Activated effector memory CD4-positive, alpha-beta T cell treated with anti-CD3 and anti-CD28 coated beads, Interleukin-2, amount 50 U/mL, for 16 hours (primary cell): ENCODE measurements at regions not wholly inside any gene's neighbourhood (a gene's known extent, or its start where the extent isn't known, plus 50 kb on each side); places are given as distances from the start of the nearest gene placed in this dataset.

Experiments used
- DNase-seq: peaks from one replicate; pipeline ENCODE4 v3.0.0-alpha.2; 2020

DNA sequence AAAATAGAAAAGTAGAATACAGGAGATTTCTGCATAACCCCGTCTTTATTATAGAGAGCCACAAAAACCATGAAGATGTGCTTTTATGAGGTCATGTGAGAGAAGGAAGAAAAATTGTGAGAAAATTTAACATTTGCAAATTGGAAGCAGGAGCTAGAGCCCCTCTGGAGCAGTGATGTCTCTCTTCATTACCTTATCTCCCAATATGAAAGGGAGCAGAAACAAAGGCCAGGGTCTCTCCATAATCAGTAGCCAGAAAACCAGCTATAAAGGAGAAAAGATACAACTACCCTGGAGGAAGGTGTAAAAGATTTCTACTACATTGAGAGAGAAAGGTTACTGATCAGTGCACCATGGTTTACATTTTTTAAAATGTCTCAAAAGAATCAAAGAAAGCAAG, 53.2 kb upstream of the ITGA1 start:
- no peak for DNase-seq

DNA sequence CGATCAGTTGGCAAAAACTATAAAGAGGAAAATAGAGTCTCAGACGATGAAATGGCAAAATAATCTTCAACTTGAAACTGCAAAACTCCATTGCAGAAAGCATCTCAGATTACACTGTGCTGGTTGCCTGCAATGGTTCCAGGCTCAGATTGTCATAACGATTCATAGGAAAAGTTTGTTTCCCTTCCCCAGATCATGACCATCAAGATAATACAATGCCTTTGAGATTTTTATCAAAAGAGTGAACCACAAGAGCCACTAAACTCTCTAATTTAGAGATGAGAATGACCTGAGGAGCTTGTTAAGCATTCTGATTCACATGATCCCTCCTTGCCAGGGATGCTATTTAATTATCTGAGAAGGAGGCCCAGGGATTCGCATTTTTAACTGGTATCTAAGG, 52.6 kb upstream of the ITGA1 start:
- no peak for DNase-seq
